OCI-LY1 (cell line): ENCODE measurements at regions not wholly inside any gene's neighbourhood (a gene's known extent, or its start where the extent isn't known, plus 50 kb on each side); places are given as distances from the start of the nearest gene placed in this dataset.

Experiments used
- H2AFZ ChIP-seq: fragments of 200-600 bp; sonication (generic), shearing (Covaris generic); 2 replicates; pipeline ENCODE4 v1.6.0; 2014; ENCODE audit warnings: antibody characterized with exemption, mild to moderate bottlenecking, low read length
- H3F3A ChIP-seq: fragments of 200-600 bp; sonication (generic), shearing (Covaris generic); 2 replicates; pipeline ENCODE4 v1.6.0; 2014; ENCODE audit warnings: mild to moderate bottlenecking, antibody characterized with exemption, low read length, moderate library complexity; ENCODE audit not compliant: insufficient read depth
- H3K27ac ChIP-seq: fragments of 200-600 bp; sonication (generic); 2 replicates; pipeline ENCODE4 v1.5.1; 2014; ENCODE audit warnings: low read length, mixed run types, mild to moderate bottlenecking, low read depth; ENCODE audit not compliant: poor library complexity, severe bottlenecking
- H3K27me3 ChIP-seq: fragments of 200-600 bp; sonication (generic); 2 replicates; pipeline ENCODE4 v1.6.0; 2014; ENCODE audit warnings: antibody characterized with exemption, mild to moderate bottlenecking, low read length, moderate library complexity; ENCODE audit not compliant: insufficient read depth
- H3K36me3 ChIP-seq: fragments of 200-600 bp; sonication (generic); 2 replicates; pipeline ENCODE4 v1.6.1; 2014; ENCODE audit warnings: mild to moderate bottlenecking, antibody characterized with exemption, low read length, moderate library complexity, mixed read lengths; ENCODE audit not compliant: insufficient read depth
- H3K4me1 ChIP-seq: fragments of 200-600 bp; sonication (generic); 2 replicates; pipeline ENCODE4 v1.5.1; 2014; ENCODE audit warnings: mild to moderate bottlenecking, low read length, moderate library complexity; ENCODE audit not compliant: insufficient read depth, severe bottlenecking
- H3K4me2 ChIP-seq: fragments of 200-600 bp; sonication (generic), shearing (Covaris generic); 2 replicates; pipeline ENCODE4 v1.6.1; 2014; ENCODE audit warnings: low read length
- H3K4me3 ChIP-seq: fragments of 200-600 bp; sonication (generic); 2 replicates; pipeline ENCODE4 v1.5.1; 2014; ENCODE audit warnings: low read length, low read depth, mild to moderate bottlenecking, mixed read lengths; ENCODE audit not compliant: poor library complexity, severe bottlenecking
- H3K79me2 ChIP-seq: fragments of 200-600 bp; shearing (Covaris generic); 2 replicates; pipeline ENCODE4 v1.6.1; 2016; ENCODE audit warnings: mixed run types, low read length, mixed read lengths; ENCODE audit not compliant: insufficient read depth
- H3K9ac ChIP-seq: fragments of 200-600 bp; sonication (generic), shearing (Covaris generic); 2 replicates; pipeline ENCODE4 v1.6.1; 2014; ENCODE audit warnings: mild to moderate bottlenecking, low read length, mixed read lengths
- H3K9me2 ChIP-seq: fragments of 200-600 bp; sonication (generic), shearing (Covaris generic); 2 replicates; pipeline ENCODE4 v1.6.1; 2014; ENCODE audit warnings: low read depth, mild to moderate bottlenecking, low read length, mixed read lengths
- H3K9me3 ChIP-seq: fragments of 200-600 bp; shearing (Covaris generic); 2 replicates; pipeline ENCODE4 v1.6.1; 2014; ENCODE audit warnings: low read length, mixed read lengths
- H4K20me1 ChIP-seq: fragments of 200-600 bp; sonication (generic), shearing (Covaris generic); 2 replicates; pipeline ENCODE4 v1.6.0; 2016; ENCODE audit warnings: mild to moderate bottlenecking, low read length; ENCODE audit not compliant: insufficient read depth
- CTCF ChIP-seq: fragments of 200-600 bp; sonication (generic), shearing (Covaris generic); IDR thresholded peaks from 2 replicates; pipeline ENCODE4 v1.5.1; 2017; ENCODE audit warnings: mild to moderate bottlenecking, antibody characterized with exemption, low read length, moderate library complexity, mixed read lengths
- EZH2 ChIP-seq: fragments of 200-600 bp; sonication (generic), shearing (Covaris generic); IDR thresholded peaks from 2 replicates; pipeline ENCODE4 v1.8.0; 2017; ENCODE audit warnings: borderline replicate concordance, mixed run types, mild to moderate bottlenecking, antibody characterized with exemption, low read length, moderate library complexity, mixed read lengths

- TF ChIP-seq CTCF: no peak
- TF ChIP-seq EZH2: no peak
- H3K9me3 ChIP-seq: no peaks in the 10 kb centered on the region
- no peaks in the 10 kb centered on the region for H3K9me2 ChIP-seq
- no peaks in the 10 kb centered on the region for H3K27me3 ChIP-seq
- no peaks in the 10 kb centered on the region for H3K4me1 ChIP-seq
- no peak overlapping the region for H3K27ac ChIP-seq
- no peak overlapping the region for H3K9ac ChIP-seq
- no peak overlapping the region for H3K4me2 ChIP-seq
- no peak overlapping the region for H3K4me3 ChIP-seq
- no peaks in the 10 kb centered on the region for H4K20me1 ChIP-seq
- no peaks in the 10 kb centered on the region for H3K36me3 ChIP-seq
- H2AFZ ChIP-seq: no peak overlapping the region
- H3F3A ChIP-seq: no peaks in the 10 kb centered on the region
- H3K79me2 ChIP-seq: no peaks in the 10 kb centered on the region
Measured at GRCh38 chr2:185894223-185894622, 155.6 kb downstream of the FSIP2 start.

- H3K4me3 ChIP-seq: no peak overlapping the region
- H3K4me1 ChIP-seq: no peaks in the 10 kb centered on the region
- no peaks in the 10 kb centered on the region for H4K20me1 ChIP-seq
- H3F3A ChIP-seq: no peaks in the 10 kb centered on the region
- H3K4me2 ChIP-seq: no peak overlapping the region
- no peaks in the 10 kb centered on the region for H3K9me2 ChIP-seq
- H3K9ac ChIP-seq: no peak overlapping the region
- H3K27me3 ChIP-seq: no peaks in the 10 kb centered on the region
- H3K9me3 ChIP-seq: no peaks in the 10 kb centered on the region
- TF ChIP-seq CTCF (no peak), EZH2 (no peak)
- no peaks in the 10 kb centered on the region for H3K36me3 ChIP-seq
- no peaks in the 10 kb centered on the region for H3K79me2 ChIP-seq
- H3K27ac ChIP-seq: no peak overlapping the region
- no peak overlapping the region for H2AFZ ChIP-seq
Measured at GRCh38 chr2:185895828-185896693, 157.5 kb downstream of the FSIP2 start.

- Histone ChIP-seq H3K9ac (no peak overlapping the region), H3K4me2 (no peak overlapping the region)
- TF ChIP-seq EZH2: no peak
- TF ChIP-seq CTCF: no peak
Measured at GRCh38 chr2:185899366-185899765, 160.8 kb downstream of the FSIP2 start.

More at GRCh38 chr2:185899366-185899765, 160.8 kb downstream of the FSIP2 start:
- Histone ChIP-seq H3K4me3 (no peak overlapping the region), H3K79me2 (no peaks in the 10 kb centered on the region), H3F3A (no peaks in the 10 kb centered on the region), H2AFZ (no peak overlapping the region), H3K9me2 (no peaks in the 10 kb centered on the region), H3K27ac (no peak overlapping the region), H3K9me3 (no peaks in the 10 kb centered on the region), H4K20me1 (no peaks in the 10 kb centered on the region), H3K4me1 (no peaks in the 10 kb centered on the region), H3K27me3 (no peaks in the 10 kb centered on the region), H3K36me3 (no peaks in the 10 kb centered on the region)
